ENCODE measurements at regions not wholly inside any gene's neighbourhood (a gene's known extent, or its start where the extent isn't known, plus 50 kb on each side); places are given as distances from the start of the nearest gene placed in this dataset.

DNA sequence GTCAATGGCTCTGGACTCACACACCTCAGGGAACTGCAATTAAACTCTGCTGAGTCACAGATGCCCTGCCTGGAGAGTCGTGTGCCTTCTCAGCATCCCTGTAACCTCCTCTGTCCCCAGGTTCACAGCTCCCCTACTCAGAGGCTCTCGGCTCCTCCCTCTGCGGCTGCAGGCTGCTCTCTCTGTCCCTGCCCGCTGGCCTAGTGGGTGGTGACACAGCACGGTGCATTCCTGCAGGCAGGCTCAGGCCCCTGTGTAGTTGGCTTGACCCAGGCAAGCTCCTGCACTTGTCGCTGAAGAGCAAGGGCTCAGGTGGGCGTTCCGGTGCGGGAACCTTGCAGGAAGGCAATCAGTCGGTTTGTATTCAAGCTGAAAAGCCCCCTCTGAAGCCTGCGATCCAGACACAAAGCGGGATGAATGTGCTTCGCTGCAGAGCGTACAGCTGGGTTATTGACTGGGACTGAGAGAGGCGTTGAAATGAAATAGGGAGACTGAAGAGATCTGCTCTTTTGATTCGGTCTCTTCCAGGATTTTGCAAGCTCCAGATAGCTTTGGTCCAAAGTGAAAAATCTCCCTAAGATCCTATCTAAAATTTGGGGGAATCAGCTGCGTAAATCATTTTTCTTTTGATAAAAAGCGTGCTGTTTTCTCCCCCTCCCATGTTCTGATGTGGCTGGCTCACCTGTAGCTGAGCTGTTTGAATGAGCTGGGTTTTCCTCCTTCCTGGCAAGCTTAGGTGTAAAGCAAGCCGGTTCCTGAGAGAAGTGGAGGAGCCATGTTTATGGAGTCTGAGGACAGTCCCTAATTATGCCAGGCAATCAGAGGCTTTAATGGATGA, 208.7 kb upstream of the PHYHIPL start:
- TF ChIP-seq, protein P1, sequence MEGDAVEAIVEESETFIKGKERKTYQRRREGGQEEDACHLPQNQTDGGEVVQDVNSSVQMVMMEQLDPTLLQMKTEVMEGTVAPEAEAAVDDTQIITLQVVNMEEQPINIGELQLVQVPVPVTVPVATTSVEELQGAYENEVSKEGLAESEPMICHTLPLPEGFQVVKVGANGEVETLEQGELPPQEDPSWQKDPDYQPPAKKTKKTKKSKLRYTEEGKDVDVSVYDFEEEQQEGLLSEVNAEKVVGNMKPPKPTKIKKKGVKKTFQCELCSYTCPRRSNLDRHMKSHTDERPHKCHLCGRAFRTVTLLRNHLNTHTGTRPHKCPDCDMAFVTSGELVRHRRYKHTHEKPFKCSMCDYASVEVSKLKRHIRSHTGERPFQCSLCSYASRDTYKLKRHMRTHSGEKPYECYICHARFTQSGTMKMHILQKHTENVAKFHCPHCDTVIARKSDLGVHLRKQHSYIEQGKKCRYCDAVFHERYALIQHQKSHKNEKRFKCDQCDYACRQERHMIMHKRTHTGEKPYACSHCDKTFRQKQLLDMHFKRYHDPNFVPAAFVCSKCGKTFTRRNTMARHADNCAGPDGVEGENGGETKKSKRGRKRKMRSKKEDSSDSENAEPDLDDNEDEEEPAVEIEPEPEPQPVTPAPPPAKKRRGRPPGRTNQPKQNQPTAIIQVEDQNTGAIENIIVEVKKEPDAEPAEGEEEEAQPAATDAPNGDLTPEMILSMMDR (IDR thresholded peaks at IDR 0.05; ENCODE audit: low read depth, low read length), result no peak
- no peak for TF ChIP-seq EZH2phosphoT487 (IDR thresholded peaks at IDR 0.05; ENCODE audit: low read depth)

All from OCI-LY3 (cell line).